GM12875 (cell line): ENCODE measurements at regions not wholly inside any gene's neighbourhood (a gene's known extent, or its start where the extent isn't known, plus 50 kb on each side); places are given as distances from the start of the nearest gene placed in this dataset.

Experiments
- H3K4me3 ChIP-seq: one replicate; pipeline ENCODE4 v1.5.1; 2011; ENCODE audit warnings: low read depth, low read length, control low read depth
- CTCF ChIP-seq: IDR thresholded peaks from 2 replicates; pipeline ENCODE4 v1.5.1; 2011; ENCODE audit warnings: low read depth, mild to moderate bottlenecking, control low read depth, inconsistent platforms, low read length, moderate library complexity, borderline replicate concordance; ENCODE audit not compliant: insufficient read depth

- no peak for TF ChIP-seq CTCF
- H3K4me3 ChIP-seq = no peak overlapping the region
These were observed 116.6 kb downstream of the RASGEF1B start for GRCh38 chr4:81355136-81355535.

- no peak overlapping the region for H3K4me3 ChIP-seq
- no peak for TF ChIP-seq CTCF
These were observed 117.8 kb downstream of the RASGEF1B start for GRCh38 chr4:81353861-81354260.

GRCh38 chr4:81352446-81352835 lies 119.3 kb downstream of the RASGEF1B start:
- no peak for TF ChIP-seq CTCF
- no peak overlapping the region for H3K4me3 ChIP-seq

GRCh38 chr4:81351654-81352445 lies 119.9 kb downstream of the RASGEF1B start:
- H3K4me3 ChIP-seq = no peak overlapping the region
- peak; percentile 84 for TF ChIP-seq CTCF

- no peak for TF ChIP-seq CTCF
- no peak overlapping the region for H3K4me3 ChIP-seq
These were observed 121.7 kb downstream of the RASGEF1B start for GRCh38 chr4:81350040-81350439.

GRCh38 chr4:81348778-81349094 lies 123.0 kb downstream of the RASGEF1B start:
- H3K4me3 ChIP-seq = no peak overlapping the region
- no peak for TF ChIP-seq CTCF

- H3K4me3 ChIP-seq = no peak overlapping the region
- no peak for TF ChIP-seq CTCF
These were observed 123.5 kb downstream of the RASGEF1B start for GRCh38 chr4:81348086-81348777.
